ENCODE measurements at regions not wholly inside any gene's neighbourhood (a gene's known extent, or its start where the extent isn't known, plus 50 kb on each side); places are given as distances from the start of the nearest gene placed in this dataset.
"Not testable (repeated sequence)": the region's sequence is repeated elsewhere in the genome, so short reads cannot be mapped to it uniquely, and the experiment has no call there.

GRCh38 chr1:157326173-157326859 is 188.1 kb upstream of the ETV3 start:
- DNase-seq (ENCODE audit: low spot score), result no peak

GRCh38 chr1:157325220-157325619 is 187.0 kb upstream of the ETV3 start:
- DNase-seq (ENCODE audit: low spot score), result no peak

- not testable (repeated sequence) for DNase-seq (ENCODE audit: low spot score)
These were observed 183.8 kb upstream of the ETV3 start for GRCh38 chr1:157321972-157322371.

GRCh38 chr1:157319567-157319966 is 181.4 kb upstream of the ETV3 start:
- DNase-seq (ENCODE audit: low spot score), result no peak

GRCh38 chr1:157317229-157317628 is 179.0 kb upstream of the ETV3 start:
- DNase-seq (ENCODE audit: low spot score), result not testable (repeated sequence)

GRCh38 chr1:157315544-157315943 is 177.3 kb upstream of the ETV3 start:
- no peak for DNase-seq (ENCODE audit: low spot score)

GRCh38 chr1:157314408-157314807 is 176.2 kb upstream of the ETV3 start:
- no peak for DNase-seq (ENCODE audit: low spot score)

- no peak for DNase-seq (ENCODE audit: low spot score)
These were observed 175.1 kb upstream of the ETV3 start for GRCh38 chr1:157313240-157313807.

GRCh38 chr1:157312082-157312812 is 174.1 kb upstream of the ETV3 start:
- no peak for DNase-seq (ENCODE audit: low spot score)

- DNase-seq (ENCODE audit: low spot score), result no peak
These were observed 173.5 kb upstream of the ETV3 start for GRCh38 chr1:157311730-157312081.

GRCh38 chr1:157310805-157311729 is 172.9 kb upstream of the ETV3 start:
- peak; percentile 2 for DNase-seq (ENCODE audit: low spot score)

GRCh38 chr1:157310401-157310800 is 172.2 kb upstream of the ETV3 start:
- DNase-seq (ENCODE audit: low spot score), result no peak

- DNase-seq (ENCODE audit: low spot score), result no peak
These were observed 169.3 kb upstream of the ETV3 start for GRCh38 chr1:157307491-157307890.

- DNase-seq (ENCODE audit: low spot score), result no peak
These were observed 168.7 kb upstream of the ETV3 start for GRCh38 chr1:157306896-157307295.

- no peak for DNase-seq (ENCODE audit: low spot score)
These were observed 166.1 kb upstream of the ETV3 start for GRCh38 chr1:157304271-157304670.

- DNase-seq (ENCODE audit: low spot score), result no peak
These were observed 164.5 kb upstream of the ETV3 start for GRCh38 chr1:157302724-157303123.

- DNase-seq (ENCODE audit: low spot score), result no peak
These were observed 164.0 kb upstream of the ETV3 start for GRCh38 chr1:157302199-157302497.

GRCh38 chr1:157301477-157302198 is 163.4 kb upstream of the ETV3 start:
- DNase-seq (ENCODE audit: low spot score), result no peak

GRCh38 chr1:157294387-157295145 is 156.4 kb upstream of the ETV3 start:
- not testable (repeated sequence) for DNase-seq (ENCODE audit: low spot score)

GRCh38 chr1:157292809-157293564 is 154.8 kb upstream of the ETV3 start:
- DNase-seq (ENCODE audit: low spot score), result no peak

Data from cerebellar cortex (tissue), 1 donor.